GM21529 (cell line): ENCODE measurements at regions not wholly inside any gene's neighbourhood (a gene's known extent, or its start where the extent isn't known, plus 50 kb on each side); places are given as distances from the start of the nearest gene placed in this dataset.
"Not testable (repeated sequence)": the region's sequence is repeated elsewhere in the genome, so short reads cannot be mapped to it uniquely, and the experiment has no call there.

Experiments used
- ATAC-seq: cut with Tn5 transposase; IDR thresholded peaks from one replicate; pipeline ENCODE4 v1.9.1; 2021; ENCODE audit not compliant: unreplicated experiment

GRCh38 chr3:20657560-20657959, 471.6 kb upstream of the SGO1 start:
- ATAC-seq = no peak

- no peak for ATAC-seq
Measured at GRCh38 chr3:20652231-20652986, 466.4 kb upstream of the SGO1 start.

GRCh38 chr3:20648921-20649381, 462.9 kb upstream of the SGO1 start:
- no peak for ATAC-seq

GRCh38 chr3:20648294-20648693, 462.3 kb upstream of the SGO1 start:
- ATAC-seq = no peak

GRCh38 chr3:20646425-20646824, 460.4 kb upstream of the SGO1 start:
- no peak for ATAC-seq

GRCh38 chr3:20645340-20645739, 459.3 kb upstream of the SGO1 start:
- ATAC-seq = no peak

GRCh38 chr3:20637729-20638128, 451.7 kb upstream of the SGO1 start:
- no peak for ATAC-seq

GRCh38 chr3:20622304-20622703, 436.3 kb upstream of the SGO1 start:
- ATAC-seq = no peak

GRCh38 chr3:20618621-20619020, 432.6 kb upstream of the SGO1 start:
- not testable (repeated sequence) for ATAC-seq

GRCh38 chr3:20618181-20618580, 432.2 kb upstream of the SGO1 start:
- ATAC-seq = not testable (repeated sequence)

- ATAC-seq = not testable (repeated sequence)
Measured at GRCh38 chr3:20615982-20616381, 430.0 kb upstream of the SGO1 start.

- ATAC-seq = no peak
Measured at GRCh38 chr3:20608054-20608738, 422.2 kb upstream of the SGO1 start.

GRCh38 chr3:20604659-20605058, 418.7 kb upstream of the SGO1 start:
- ATAC-seq = no peak

- no peak for ATAC-seq
Measured at GRCh38 chr3:20589275-20589674, 403.3 kb upstream of the SGO1 start.

GRCh38 chr3:20588781-20589180, 402.8 kb upstream of the SGO1 start:
- no peak for ATAC-seq

GRCh38 chr3:20583648-20584047, 397.6 kb upstream of the SGO1 start:
- ATAC-seq = no peak

- ATAC-seq = no peak
Measured at GRCh38 chr3:20576228-20576627, 390.2 kb upstream of the SGO1 start.

GRCh38 chr3:20575146-20575545, 389.1 kb upstream of the SGO1 start:
- ATAC-seq = no peak

- no peak for ATAC-seq
Measured at GRCh38 chr3:20574746-20575145, 388.7 kb upstream of the SGO1 start.

- no peak for ATAC-seq
Measured at GRCh38 chr3:20573175-20573574, 387.2 kb upstream of the SGO1 start.

GRCh38 chr3:20572473-20572872, 386.5 kb upstream of the SGO1 start:
- ATAC-seq = no peak

GRCh38 chr3:20569310-20569709, 383.3 kb upstream of the SGO1 start:
- no peak for ATAC-seq
